ENCODE measurements at regions not wholly inside any gene's neighbourhood (a gene's known extent, or its start where the extent isn't known, plus 50 kb on each side); places are given as distances from the start of the nearest gene placed in this dataset.

DNA sequence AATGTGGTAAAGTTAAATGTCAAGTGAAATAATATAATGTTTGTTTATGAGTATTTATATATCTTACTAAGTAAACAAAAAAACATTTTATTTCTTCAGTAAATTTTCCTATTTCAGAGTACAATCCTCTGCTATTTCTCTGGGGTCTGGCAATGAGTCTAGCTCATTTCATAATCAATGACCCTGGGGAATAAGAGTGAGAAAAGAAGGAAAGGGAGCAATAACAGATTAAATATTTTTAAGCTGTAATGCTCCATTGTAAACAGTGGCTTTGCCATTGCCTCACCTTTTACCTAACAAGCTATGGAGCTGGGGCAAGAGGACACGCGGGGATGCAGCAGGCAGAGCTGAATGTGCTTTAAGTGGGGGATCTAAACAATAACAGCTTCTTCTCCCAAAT lies 1071.9 kb downstream of the FLRT2 start:
- Histone ChIP-seq H3K9me1 (replicated peaks; ENCODE audit: control insufficient read depth, extremely low read depth, insufficient read depth, low read length) (no peaks in the 10 kb centered on the region), H3K9me3 (replicated peaks; ENCODE audit: control insufficient read depth, insufficient read depth, low read length) (peaks cover 4% of the 10 kb centered on the region), H3K79me2 (ENCODE audit: control insufficient read depth, insufficient read depth, low read length) (no peaks in the 10 kb centered on the region), H3K4me1 (ENCODE audit: control insufficient read depth, extremely low read depth, insufficient read depth, low read length) (no peaks in the 10 kb centered on the region), H3K36me3 (ENCODE audit: control insufficient read depth in 2 of 2, extremely low read depth in 1 of 2, insufficient read depth in 2 of 2, low read length in 2 of 2) (no peaks in the 10 kb centered on the region), H2AFZ (ENCODE audit: low read depth, low read length) (no peak overlapping the region), H3K4me2 (ENCODE audit: insufficient read depth, low read length) (no peak overlapping the region), H3K27ac (ENCODE audit: insufficient read depth, low read depth, low read length) (no peak overlapping the region), H3K27me3 (ENCODE audit: control insufficient read depth in 2 of 2, insufficient read depth in 2 of 2, low read length in 2 of 2) (no peaks in the 10 kb centered on the region), H4K20me1 (replicated peaks; ENCODE audit: control insufficient read depth, extremely low read depth, insufficient read depth, low read length) (no peaks in the 10 kb centered on the region), H3K4me3 (replicated peaks in 1 of 3; ENCODE audit: insufficient read depth in 1 of 3, low read depth in 1 of 3, low read length in 3 of 3) (no peak overlapping the region), H3K9ac (replicated peaks; ENCODE audit: extremely low read depth, insufficient read depth, low read length) (no peak overlapping the region)
- POLR2A ChIA-PET, result no interaction called here
- DNase-seq (ENCODE audit: low read depth, low spot score) (no peak), FAIRE-seq (no peak)
- CTCF ChIA-PET, result no interaction called here
- TF ChIP-seq, protein P1, sequence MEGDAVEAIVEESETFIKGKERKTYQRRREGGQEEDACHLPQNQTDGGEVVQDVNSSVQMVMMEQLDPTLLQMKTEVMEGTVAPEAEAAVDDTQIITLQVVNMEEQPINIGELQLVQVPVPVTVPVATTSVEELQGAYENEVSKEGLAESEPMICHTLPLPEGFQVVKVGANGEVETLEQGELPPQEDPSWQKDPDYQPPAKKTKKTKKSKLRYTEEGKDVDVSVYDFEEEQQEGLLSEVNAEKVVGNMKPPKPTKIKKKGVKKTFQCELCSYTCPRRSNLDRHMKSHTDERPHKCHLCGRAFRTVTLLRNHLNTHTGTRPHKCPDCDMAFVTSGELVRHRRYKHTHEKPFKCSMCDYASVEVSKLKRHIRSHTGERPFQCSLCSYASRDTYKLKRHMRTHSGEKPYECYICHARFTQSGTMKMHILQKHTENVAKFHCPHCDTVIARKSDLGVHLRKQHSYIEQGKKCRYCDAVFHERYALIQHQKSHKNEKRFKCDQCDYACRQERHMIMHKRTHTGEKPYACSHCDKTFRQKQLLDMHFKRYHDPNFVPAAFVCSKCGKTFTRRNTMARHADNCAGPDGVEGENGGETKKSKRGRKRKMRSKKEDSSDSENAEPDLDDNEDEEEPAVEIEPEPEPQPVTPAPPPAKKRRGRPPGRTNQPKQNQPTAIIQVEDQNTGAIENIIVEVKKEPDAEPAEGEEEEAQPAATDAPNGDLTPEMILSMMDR (IDR thresholded peaks at IDR 0.05; ENCODE audit: extremely low read depth in 1 of 2, insufficient read depth in 1 of 2, low read depth in 1 of 2, low read length in 2 of 2), result no peak
- TF ChIP-seq JUN (IDR thresholded peaks at IDR 0.05; ENCODE audit: borderline replicate concordance, insufficient read depth, insufficient read length, low read depth), result no peak
- TF ChIP-seq FOS (IDR thresholded peaks at IDR 0.05; ENCODE audit: borderline replicate concordance, insufficient read depth, low read length), result no peak
- no peak for TF ChIP-seq POLR2A (IDR thresholded peaks at IDR 0.05; ENCODE audit: low read depth, low read length)
- TF ChIP-seq GATA2 (IDR thresholded peaks at IDR 0.05; ENCODE audit: insufficient read depth, insufficient read length, low read depth, low read length), result no peak
- no peak for TF ChIP-seq POLR2AphosphoS5 (IDR thresholded peaks at IDR 0.05; ENCODE audit: insufficient read depth, low read depth, low read length)
- TF ChIP-seq EZH2 (IDR thresholded peaks at IDR 0.05; ENCODE audit: borderline replicate concordance, low read depth, low read length, severe bottlenecking), result no peak
- no peak for TF ChIP-seq MYC (IDR thresholded peaks at IDR 0.05; ENCODE audit: low read depth, low read length)
- no peak for TF ChIP-seq MAX (IDR thresholded peaks at IDR 0.05; ENCODE audit: insufficient read depth, insufficient read length)
- no TSS peak for BruUV-seq (replicated peaks)
- dilution Hi-C loops (cut with MboI; ENCODE audit: extremely low pct_ligation_motif_present, low sequenced_read_pairs), result no loop called here
- intact Hi-C loops (cut with micrococcal nuclease), result no loop called here
